HG03457 (cell line): ENCODE measurements at regions not wholly inside any gene's neighbourhood (a gene's known extent, or its start where the extent isn't known, plus 50 kb on each side); places are given as distances from the start of the nearest gene placed in this dataset.
"Not testable (repeated sequence)": the region's sequence is repeated elsewhere in the genome, so short reads cannot be mapped to it uniquely, and the experiment has no call there.

Experiments used
- ATAC-seq: cut with Tn5 transposase; IDR thresholded peaks from one replicate; pipeline ENCODE4 v1.9.1; 2021; ENCODE audit warnings: moderate number of reproducible peaks; ENCODE audit not compliant: unreplicated experiment

- ATAC-seq, result no peak
Measured at GRCh38 chr15:22258009-22258397, 177.7 kb downstream of the OR4M2 start.

GRCh38 chr15:22258398-22259150 is 178.2 kb downstream of the OR4M2 start:
- no peak for ATAC-seq

GRCh38 chr15:22259151-22259750 is 178.9 kb downstream of the OR4M2 start:
- not testable (repeated sequence) for ATAC-seq

GRCh38 chr15:22259881-22260421 is 179.6 kb downstream of the OR4M2 start:
- ATAC-seq, result no peak

GRCh38 chr15:22262613-22263020 is 182.3 kb downstream of the OR4M2 start:
- ATAC-seq, result no peak

GRCh38 chr15:22263738-22264137 is 183.4 kb downstream of the OR4M2 start:
- ATAC-seq, result no peak

GRCh38 chr15:22264272-22264671 is 183.9 kb downstream of the OR4M2 start:
- not testable (repeated sequence) for ATAC-seq

GRCh38 chr15:22265056-22265945 is 185.0 kb downstream of the OR4M2 start:
- no peak for ATAC-seq

GRCh38 chr15:22265970-22266369 is 185.6 kb downstream of the OR4M2 start:
- ATAC-seq, result no peak

- ATAC-seq, result no peak
Measured at GRCh38 chr15:22267761-22268160, 187.4 kb downstream of the OR4M2 start.

GRCh38 chr15:22268201-22268600 is 187.9 kb downstream of the OR4M2 start:
- not testable (repeated sequence) for ATAC-seq

- not testable (repeated sequence) for ATAC-seq
Measured at GRCh38 chr15:22268654-22269053, 188.3 kb downstream of the OR4M2 start.

GRCh38 chr15:22272286-22273160 is 186.2 kb upstream of the GOLGA6L22 start:
- ATAC-seq, result not testable (repeated sequence)

- not testable (repeated sequence) for ATAC-seq
Measured at GRCh38 chr15:22273185-22273584, 185.5 kb upstream of the GOLGA6L22 start.

GRCh38 chr15:22274376-22274775 is 184.3 kb upstream of the GOLGA6L22 start:
- not testable (repeated sequence) for ATAC-seq

GRCh38 chr15:22280770-22281169 is 177.9 kb upstream of the GOLGA6L22 start:
- ATAC-seq, result not testable (repeated sequence)

- not testable (repeated sequence) for ATAC-seq
Measured at GRCh38 chr15:22282794-22283533, 175.7 kb upstream of the GOLGA6L22 start.

GRCh38 chr15:22284795-22285420 is 173.8 kb upstream of the GOLGA6L22 start:
- ATAC-seq, result not testable (repeated sequence)

- ATAC-seq, result not testable (repeated sequence)
Measured at GRCh38 chr15:22291054-22291453, 167.6 kb upstream of the GOLGA6L22 start.
